ENCODE measurements at regions not wholly inside any gene's neighbourhood (a gene's known extent, or its start where the extent isn't known, plus 50 kb on each side); places are given as distances from the start of the nearest gene placed in this dataset.

- peaks cover 4% of the 10 kb centered on the region for H3K36me3 Mint-ChIP-seq
- no peak overlapping the region for H3K4me3 Mint-ChIP-seq
- H3K9me3 Mint-ChIP-seq (ENCODE audit: low read depth): peaks cover 4% of the 10 kb centered on the region
- no peaks in the 10 kb centered on the region for H3K4me1 Mint-ChIP-seq (ENCODE audit: low read depth)
- H3K27me3 Mint-ChIP-seq: peaks cover 9% of the 10 kb centered on the region
- no peak overlapping the region for H3K27ac Mint-ChIP-seq
These were observed 172.5 kb downstream of the DLEU7 start for GRCh38 chr13:50670847-50671496.

- Mint-ChIP-seq H3K9me3 (ENCODE audit: low read depth) (peaks cover under 1% of the 10 kb centered on the region), H3K36me3 (no peaks in the 10 kb centered on the region), H3K27me3 (peaks cover 5% of the 10 kb centered on the region), H3K4me1 (ENCODE audit: low read depth) (no peaks in the 10 kb centered on the region), H3K4me3 (no peak overlapping the region), H3K27ac (no peak overlapping the region)
These were observed 172.0 kb downstream of the DLEU7 start for GRCh38 chr13:50671497-50671850.

GRCh38 chr13:50672025-50672424, 171.5 kb downstream of the DLEU7 start:
- Mint-ChIP-seq H3K4me1 (ENCODE audit: low read depth) (no peaks in the 10 kb centered on the region), H3K4me3 (no peak overlapping the region), H3K27ac (no peak overlapping the region), H3K27me3 (peaks cover 5% of the 10 kb centered on the region), H3K36me3 (no peaks in the 10 kb centered on the region), H3K9me3 (ENCODE audit: low read depth) (no peaks in the 10 kb centered on the region)

- Mint-ChIP-seq H3K27ac (no peak overlapping the region), H3K4me1 (ENCODE audit: low read depth) (no peaks in the 10 kb centered on the region), H3K4me3 (no peak overlapping the region), H3K36me3 (no peaks in the 10 kb centered on the region), H3K9me3 (ENCODE audit: low read depth) (no peaks in the 10 kb centered on the region), H3K27me3 (peaks cover 1% of the 10 kb centered on the region)
These were observed 167.8 kb downstream of the DLEU7 start for GRCh38 chr13:50675651-50676050.

GRCh38 chr13:50676602-50677001, 166.9 kb downstream of the DLEU7 start:
- H3K4me3 Mint-ChIP-seq: no peak overlapping the region
- no peaks in the 10 kb centered on the region for H3K9me3 Mint-ChIP-seq (ENCODE audit: low read depth)
- H3K27me3 Mint-ChIP-seq: peaks cover 1% of the 10 kb centered on the region
- no peak overlapping the region for H3K27ac Mint-ChIP-seq
- H3K36me3 Mint-ChIP-seq: no peaks in the 10 kb centered on the region
- H3K4me1 Mint-ChIP-seq (ENCODE audit: low read depth): no peaks in the 10 kb centered on the region

- Mint-ChIP-seq H3K9me3 (ENCODE audit: low read depth) (no peaks in the 10 kb centered on the region), H3K4me3 (no peak overlapping the region), H3K27ac (no peak overlapping the region), H3K4me1 (ENCODE audit: low read depth) (no peaks in the 10 kb centered on the region), H3K36me3 (no peaks in the 10 kb centered on the region), H3K27me3 (peaks cover 1% of the 10 kb centered on the region)
These were observed 166.2 kb downstream of the DLEU7 start for GRCh38 chr13:50677258-50677657.

GRCh38 chr13:50677687-50678463, 165.6 kb downstream of the DLEU7 start:
- Mint-ChIP-seq H3K36me3 (no peaks in the 10 kb centered on the region), H3K27me3 (peaks cover 1% of the 10 kb centered on the region), H3K9me3 (ENCODE audit: low read depth) (no peaks in the 10 kb centered on the region), H3K27ac (no peak overlapping the region), H3K4me1 (ENCODE audit: low read depth) (no peaks in the 10 kb centered on the region), H3K4me3 (no peak overlapping the region)

- no peaks in the 10 kb centered on the region for H3K4me1 Mint-ChIP-seq (ENCODE audit: low read depth)
- peaks cover 1% of the 10 kb centered on the region for H3K27me3 Mint-ChIP-seq
- no peaks in the 10 kb centered on the region for H3K36me3 Mint-ChIP-seq
- H3K4me3 Mint-ChIP-seq: no peak overlapping the region
- H3K27ac Mint-ChIP-seq: no peak overlapping the region
- no peaks in the 10 kb centered on the region for H3K9me3 Mint-ChIP-seq (ENCODE audit: low read depth)
These were observed 164.9 kb downstream of the DLEU7 start for GRCh38 chr13:50678464-50679162.

- Mint-ChIP-seq H3K9me3 (ENCODE audit: low read depth) (no peaks in the 10 kb centered on the region), H3K4me3 (no peak overlapping the region), H3K27me3 (peaks cover 1% of the 10 kb centered on the region), H3K36me3 (no peaks in the 10 kb centered on the region), H3K4me1 (ENCODE audit: low read depth) (no peaks in the 10 kb centered on the region), H3K27ac (no peak overlapping the region)
These were observed 164.2 kb downstream of the DLEU7 start for GRCh38 chr13:50679321-50679720.

GRCh38 chr13:50682002-50682401, 161.5 kb downstream of the DLEU7 start:
- Mint-ChIP-seq H3K4me1 (ENCODE audit: low read depth) (peaks cover 6% of the 10 kb centered on the region), H3K27ac (no peak overlapping the region), H3K36me3 (no peaks in the 10 kb centered on the region), H3K9me3 (ENCODE audit: low read depth) (no peaks in the 10 kb centered on the region), H3K27me3 (no peaks in the 10 kb centered on the region), H3K4me3 (no peak overlapping the region)

GRCh38 chr13:50682966-50683365, 160.5 kb downstream of the DLEU7 start:
- no peaks in the 10 kb centered on the region for H3K36me3 Mint-ChIP-seq
- no peak overlapping the region for H3K27ac Mint-ChIP-seq
- no peaks in the 10 kb centered on the region for H3K27me3 Mint-ChIP-seq
- no peaks in the 10 kb centered on the region for H3K9me3 Mint-ChIP-seq (ENCODE audit: low read depth)
- peaks cover 7% of the 10 kb centered on the region for H3K4me1 Mint-ChIP-seq (ENCODE audit: low read depth)
- no peak overlapping the region for H3K4me3 Mint-ChIP-seq

GRCh38 chr13:50684366-50684765, 159.1 kb downstream of the DLEU7 start:
- Mint-ChIP-seq H3K4me1 (ENCODE audit: low read depth) (peaks cover 7% of the 10 kb centered on the region), H3K27me3 (no peaks in the 10 kb centered on the region), H3K9me3 (ENCODE audit: low read depth) (no peaks in the 10 kb centered on the region), H3K27ac (no peak overlapping the region), H3K36me3 (no peaks in the 10 kb centered on the region), H3K4me3 (no peak overlapping the region)

GRCh38 chr13:50685491-50685890, 158.0 kb downstream of the DLEU7 start:
- no peak overlapping the region for H3K27ac Mint-ChIP-seq
- H3K9me3 Mint-ChIP-seq (ENCODE audit: low read depth): no peaks in the 10 kb centered on the region
- no peaks in the 10 kb centered on the region for H3K27me3 Mint-ChIP-seq
- no peaks in the 10 kb centered on the region for H3K36me3 Mint-ChIP-seq
- no peak overlapping the region for H3K4me3 Mint-ChIP-seq
- H3K4me1 Mint-ChIP-seq (ENCODE audit: low read depth): peaks cover 7% of the 10 kb centered on the region

- Mint-ChIP-seq H3K27ac (no peak overlapping the region), H3K4me3 (no peak overlapping the region), H3K36me3 (no peaks in the 10 kb centered on the region), H3K9me3 (ENCODE audit: low read depth) (no peaks in the 10 kb centered on the region), H3K27me3 (no peaks in the 10 kb centered on the region), H3K4me1 (ENCODE audit: low read depth) (peaks cover 7% of the 10 kb centered on the region)
These were observed 157.5 kb downstream of the DLEU7 start for GRCh38 chr13:50685956-50686355.

- H3K4me3 Mint-ChIP-seq: no peak overlapping the region
- no peaks in the 10 kb centered on the region for H3K36me3 Mint-ChIP-seq
- no peaks in the 10 kb centered on the region for H3K27me3 Mint-ChIP-seq
- H3K4me1 Mint-ChIP-seq (ENCODE audit: low read depth): peaks cover 7% of the 10 kb centered on the region
- no peaks in the 10 kb centered on the region for H3K9me3 Mint-ChIP-seq (ENCODE audit: low read depth)
- no peak overlapping the region for H3K27ac Mint-ChIP-seq
These were observed 156.9 kb downstream of the DLEU7 start for GRCh38 chr13:50686551-50686950.

Data from activated naive CD8-positive, alpha-beta T cell (primary cell).